ENCODE measurements at regions not wholly inside any gene's neighbourhood (a gene's known extent, or its start where the extent isn't known, plus 50 kb on each side); places are given as distances from the start of the nearest gene placed in this dataset.
"Not testable (repeated sequence)": the region's sequence is repeated elsewhere in the genome, so short reads cannot be mapped to it uniquely, and the experiment has no call there.

DNA sequence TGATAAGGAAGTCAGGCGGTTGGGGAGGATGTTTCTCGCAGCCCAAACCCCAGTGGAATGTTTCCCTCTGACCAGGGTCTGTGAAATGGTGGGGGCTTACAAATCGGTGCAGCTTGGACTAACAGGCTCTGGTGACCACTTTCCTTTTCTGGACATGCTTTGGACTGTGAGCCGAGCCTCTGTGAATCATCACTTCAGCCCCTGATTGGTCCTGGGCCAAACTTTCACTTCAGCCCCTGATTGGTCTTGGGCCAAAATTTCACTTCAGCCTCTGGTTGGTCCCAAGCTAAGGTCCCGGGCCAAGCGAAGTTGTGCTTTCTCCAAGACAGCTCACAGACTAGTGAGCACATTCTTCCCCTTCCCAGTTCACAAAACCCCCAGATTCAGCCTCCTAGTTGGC lies 223.7 kb upstream of the ANKRD20A1 start:
- DNase-seq (ENCODE audit: low read depth); FAIRE-seq; H3K4me3 ChIP-seq (ENCODE audit: low read depth, low read length); H3K27me3 ChIP-seq (ENCODE audit: control insufficient read depth, insufficient read depth, low read length); H3K36me3 ChIP-seq (ENCODE audit: control insufficient read depth, insufficient read depth, low read length): not testable (repeated sequence)

DNA sequence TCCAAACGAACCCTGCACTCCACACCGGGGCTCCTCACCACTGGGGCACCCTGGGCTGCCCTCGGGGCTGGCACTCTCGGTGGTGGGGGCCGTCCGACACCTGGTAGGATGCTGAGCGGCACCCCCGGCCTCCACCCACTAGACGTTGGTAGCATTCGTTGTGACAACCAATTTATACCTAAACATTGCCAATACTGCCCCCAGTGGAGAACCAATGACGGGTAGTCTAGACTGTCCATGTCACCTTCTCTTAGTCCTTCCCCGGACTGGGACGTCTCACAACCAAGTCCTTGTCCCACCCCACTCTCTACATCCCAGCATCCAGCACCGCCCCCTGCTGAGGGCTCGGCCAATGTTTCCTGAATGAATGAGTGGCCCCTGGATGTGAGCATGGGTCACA lies 246.8 kb upstream of the ANKRD20A1 start:
- not testable (repeated sequence) for DNase-seq (ENCODE audit: low read depth); H3K4me3 ChIP-seq (ENCODE audit: low read depth, low read length); H3K36me3 ChIP-seq (ENCODE audit: control insufficient read depth, insufficient read depth, low read length); H3K27me3 ChIP-seq (ENCODE audit: control insufficient read depth, insufficient read depth, low read length); FAIRE-seq

DNA sequence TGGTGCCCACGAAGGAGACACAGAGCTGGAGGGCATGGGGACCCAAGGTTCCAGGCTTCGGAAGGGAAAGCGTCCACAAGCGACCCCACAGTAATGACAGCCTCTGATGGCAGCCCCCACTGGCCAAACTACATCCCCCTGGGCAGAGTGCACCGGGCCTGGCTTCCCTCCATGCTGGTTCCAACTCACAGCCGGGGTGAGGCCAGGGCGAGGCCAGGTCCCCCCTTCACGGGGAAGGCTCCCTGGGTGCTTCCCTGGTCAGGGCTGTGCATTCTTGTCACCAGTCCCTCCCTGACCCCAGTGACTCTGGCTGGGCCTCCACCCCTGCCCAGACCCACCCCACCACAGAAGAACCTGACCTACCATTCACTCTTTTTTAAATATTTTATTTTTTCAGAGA lies 248.9 kb upstream of the ANKRD20A1 start:
- H3K4me3 ChIP-seq (ENCODE audit: low read depth, low read length); DNase-seq (ENCODE audit: low read depth); H3K36me3 ChIP-seq (ENCODE audit: control insufficient read depth, insufficient read depth, low read length); H3K27me3 ChIP-seq (ENCODE audit: control insufficient read depth, insufficient read depth, low read length); FAIRE-seq: not testable (repeated sequence)

DNA sequence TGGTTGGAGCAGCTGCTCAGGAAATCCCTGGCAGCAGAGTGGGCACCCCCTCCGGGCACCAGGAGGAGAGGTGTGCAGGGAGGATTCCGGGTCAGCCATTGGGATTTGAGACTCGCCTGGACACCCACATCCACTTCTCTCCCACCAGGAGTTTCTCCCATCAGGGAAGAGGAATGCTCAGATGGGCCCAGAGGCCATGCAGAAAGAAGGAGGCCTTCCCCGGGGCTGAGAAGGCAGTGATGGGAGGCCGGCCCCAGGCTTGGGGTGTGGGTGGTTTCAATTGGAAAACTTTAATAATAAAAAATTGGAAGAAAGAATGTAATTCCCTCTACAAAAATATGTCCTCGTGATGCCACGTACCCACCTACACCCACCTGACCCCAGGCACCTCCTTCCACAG lies 249.3 kb upstream of the ANKRD20A1 start:
- H3K27me3 ChIP-seq (ENCODE audit: control insufficient read depth, insufficient read depth, low read length); DNase-seq (ENCODE audit: low read depth); H3K4me3 ChIP-seq (ENCODE audit: low read depth, low read length); H3K36me3 ChIP-seq (ENCODE audit: control insufficient read depth, insufficient read depth, low read length); FAIRE-seq: not testable (repeated sequence)

DNA sequence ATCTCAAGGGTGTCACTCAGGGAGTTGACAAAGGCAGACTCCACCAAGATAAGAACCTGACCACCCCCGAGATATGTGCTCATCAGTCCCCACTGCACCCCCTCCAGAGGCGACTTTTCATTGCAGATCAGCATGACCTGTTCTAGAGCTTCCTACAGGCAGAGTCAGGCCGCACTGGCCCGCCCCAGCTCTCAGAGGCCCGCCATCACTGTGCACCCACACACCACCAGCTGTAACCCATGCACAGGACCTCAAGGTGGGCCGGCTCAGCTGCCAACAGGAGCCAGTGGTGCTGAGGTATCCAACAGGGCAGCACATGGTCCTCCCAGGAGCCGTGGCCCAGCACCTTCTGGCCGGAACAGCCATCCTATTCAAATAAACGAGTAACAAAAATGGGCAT lies 253.6 kb upstream of the ANKRD20A1 start:
- not testable (repeated sequence) for H3K36me3 ChIP-seq (ENCODE audit: control insufficient read depth, insufficient read depth, low read length); H3K4me3 ChIP-seq (ENCODE audit: low read depth, low read length); FAIRE-seq; H3K27me3 ChIP-seq (ENCODE audit: control insufficient read depth, insufficient read depth, low read length); DNase-seq (ENCODE audit: low read depth)

DNA sequence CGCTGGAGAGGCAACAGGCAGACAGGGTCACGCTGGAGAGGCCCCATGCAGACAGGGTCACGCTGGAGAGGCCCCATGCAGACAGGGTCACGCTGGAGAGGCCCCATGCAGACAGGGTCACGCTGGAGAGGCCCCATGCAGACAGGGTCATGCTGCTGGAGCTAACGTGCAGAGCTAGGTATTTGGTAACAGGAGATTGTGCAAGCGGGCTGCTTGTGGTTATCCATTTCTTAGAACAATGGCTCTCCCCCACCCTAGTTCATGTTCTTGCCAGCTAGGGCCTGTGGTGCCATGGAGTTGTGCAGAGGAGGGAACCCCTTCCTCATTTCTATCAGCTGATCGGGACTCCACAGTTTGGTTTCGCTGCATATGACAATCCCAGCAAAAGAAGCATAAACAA lies 255.1 kb upstream of the ANKRD20A1 start:
- not testable (repeated sequence) for FAIRE-seq; DNase-seq (ENCODE audit: low read depth); H3K36me3 ChIP-seq (ENCODE audit: control insufficient read depth, insufficient read depth, low read length); H3K4me3 ChIP-seq (ENCODE audit: low read depth, low read length); H3K27me3 ChIP-seq (ENCODE audit: control insufficient read depth, insufficient read depth, low read length)

DNA sequence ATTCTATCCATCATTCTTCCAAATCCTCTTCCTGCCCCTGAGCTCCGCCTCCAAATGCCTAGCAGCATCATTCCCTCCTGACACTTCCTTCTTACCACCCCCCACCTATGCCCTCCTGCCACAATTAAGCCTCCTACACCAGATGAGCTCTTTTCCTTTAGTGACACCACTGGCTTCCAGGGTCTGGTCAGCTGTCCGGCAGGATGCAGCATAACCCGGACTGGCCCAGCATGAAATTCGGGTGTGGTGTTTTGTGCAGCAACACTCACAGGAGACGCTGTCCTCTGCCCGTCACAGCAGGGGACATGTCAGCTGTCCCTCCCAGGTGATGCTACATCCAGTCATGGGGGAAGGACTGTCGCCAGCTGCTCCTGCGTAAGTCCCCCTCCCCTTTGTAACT lies 266.3 kb upstream of the ANKRD20A1 start:
- FAIRE-seq: not testable (repeated sequence)

DNA sequence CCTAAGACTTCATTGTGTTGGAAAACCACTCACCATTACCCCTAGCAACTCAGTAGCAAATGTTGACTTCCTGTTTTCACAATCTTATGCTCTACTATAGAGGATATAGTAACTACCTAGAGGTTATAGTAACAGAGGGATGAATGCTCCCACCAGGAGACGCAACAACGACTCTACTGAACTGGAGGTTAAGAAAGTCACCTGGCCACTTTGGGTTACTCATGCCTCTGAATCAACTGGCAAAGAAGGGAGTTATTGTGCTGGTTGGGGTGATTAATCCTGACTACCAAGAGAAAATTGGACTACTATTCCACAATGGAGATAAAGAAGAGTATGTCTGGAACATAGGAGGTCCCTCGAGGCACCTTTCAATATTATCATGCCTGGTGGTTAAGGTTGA lies 302.9 kb upstream of the ANKRD20A1 start:
- FAIRE-seq; H3K36me3 ChIP-seq (ENCODE audit: control insufficient read depth, insufficient read depth, low read length); DNase-seq (ENCODE audit: low read depth); H3K27me3 ChIP-seq (ENCODE audit: control insufficient read depth, insufficient read depth, low read length); H3K4me3 ChIP-seq (ENCODE audit: low read depth, low read length): not testable (repeated sequence)

More for the DNA sequence above, 266.3 kb upstream of the ANKRD20A1 start:
- not testable (repeated sequence) for H3K4me3 ChIP-seq (ENCODE audit: low read depth, low read length); H3K36me3 ChIP-seq (ENCODE audit: control insufficient read depth, insufficient read depth, low read length); DNase-seq (ENCODE audit: low read depth); H3K27me3 ChIP-seq (ENCODE audit: control insufficient read depth, insufficient read depth, low read length)

DNA sequence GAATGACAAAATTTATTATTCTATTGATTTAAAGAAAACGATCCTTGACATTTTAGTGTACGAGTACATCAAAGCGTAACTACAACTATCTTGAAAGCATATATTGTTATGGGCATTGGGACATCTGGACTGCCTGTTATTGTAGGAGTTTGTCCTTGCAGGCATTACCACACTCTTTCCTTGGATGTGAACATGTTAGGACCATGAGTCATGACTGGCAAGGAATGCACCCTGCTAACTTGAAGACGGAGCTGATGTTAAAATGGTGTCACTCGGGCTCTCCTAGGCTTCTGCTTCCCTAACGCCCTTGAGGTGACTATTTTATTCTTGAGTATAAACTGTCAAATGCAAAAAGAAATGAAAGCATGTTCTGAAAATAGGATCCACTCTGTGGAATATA lies 308.7 kb upstream of the ANKRD20A1 start:
- not testable (repeated sequence) for H3K36me3 ChIP-seq (ENCODE audit: control insufficient read depth, insufficient read depth, low read length); FAIRE-seq; H3K27me3 ChIP-seq (ENCODE audit: control insufficient read depth, insufficient read depth, low read length); H3K4me3 ChIP-seq (ENCODE audit: low read depth, low read length); DNase-seq (ENCODE audit: low read depth)

DNA sequence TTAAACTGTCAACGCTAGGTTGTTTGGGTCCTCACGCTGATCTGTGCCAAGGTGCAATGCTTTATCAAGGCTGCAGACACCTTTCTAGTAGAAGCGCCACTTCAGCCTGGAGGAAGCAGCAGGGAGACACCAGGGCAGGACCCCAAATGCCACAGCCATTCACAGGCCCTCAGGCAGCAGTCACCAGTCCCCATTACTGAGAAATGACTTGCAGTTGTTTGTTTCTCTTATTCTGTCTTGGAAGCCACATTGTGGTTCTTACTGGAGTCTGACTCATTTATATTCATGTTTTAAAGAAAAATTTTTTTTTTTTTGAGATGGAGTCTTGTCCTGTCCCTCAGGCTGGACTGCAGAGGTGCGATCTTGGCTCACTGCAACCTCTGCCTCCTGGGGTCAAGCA lies 328.9 kb upstream of the ANKRD20A1 start:
- H3K27me3 ChIP-seq (ENCODE audit: control insufficient read depth, insufficient read depth, low read length); DNase-seq (ENCODE audit: low read depth); H3K4me3 ChIP-seq (ENCODE audit: low read depth, low read length); FAIRE-seq; H3K36me3 ChIP-seq (ENCODE audit: control insufficient read depth, insufficient read depth, low read length): not testable (repeated sequence)

DNA sequence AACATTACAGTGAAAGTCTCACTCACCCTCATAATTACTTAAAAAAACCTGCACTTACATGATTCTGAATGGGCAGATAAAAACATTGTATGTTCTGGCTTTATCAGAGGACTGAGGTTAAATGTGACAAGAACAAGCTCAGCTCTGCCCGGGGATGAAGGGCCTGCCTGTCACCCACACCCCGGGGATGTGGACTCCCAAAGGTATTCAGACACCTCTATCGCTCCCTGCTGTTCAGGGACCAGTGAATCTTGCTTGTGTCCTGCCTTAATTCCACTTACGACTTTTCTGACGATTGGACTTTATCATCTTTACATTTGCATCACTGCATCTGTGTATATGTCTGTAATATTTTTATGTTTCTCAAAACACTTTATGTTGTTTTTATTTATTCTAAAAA lies 341.8 kb upstream of the ANKRD20A1 start:
- DNase-seq (ENCODE audit: low read depth); H3K4me3 ChIP-seq (ENCODE audit: low read depth, low read length); H3K27me3 ChIP-seq (ENCODE audit: control insufficient read depth, insufficient read depth, low read length); H3K36me3 ChIP-seq (ENCODE audit: control insufficient read depth, insufficient read depth, low read length); FAIRE-seq: not testable (repeated sequence)

DNA sequence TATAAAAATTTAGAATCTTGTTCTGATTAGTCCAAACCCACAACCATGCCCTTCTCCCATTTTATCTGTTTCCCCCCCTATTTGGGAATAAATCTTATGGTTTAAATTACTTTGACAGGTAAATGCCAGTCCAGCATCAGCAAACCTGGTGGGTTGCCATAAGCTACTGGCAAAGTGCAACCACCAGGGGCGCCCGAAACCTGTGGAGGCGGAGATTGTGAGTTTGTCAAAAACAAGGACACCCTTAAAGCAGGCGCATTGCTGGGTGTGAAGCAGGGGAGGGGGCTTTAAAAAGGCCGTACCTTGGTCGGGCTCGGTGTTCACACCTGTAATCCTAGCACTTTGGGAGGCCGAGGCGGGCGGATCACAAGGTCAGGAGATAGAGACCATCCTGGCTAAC lies 344.1 kb upstream of the ANKRD20A1 start:
- not testable (repeated sequence) for H3K4me3 ChIP-seq (ENCODE audit: low read depth, low read length); DNase-seq (ENCODE audit: low read depth); H3K36me3 ChIP-seq (ENCODE audit: control insufficient read depth, insufficient read depth, low read length); H3K27me3 ChIP-seq (ENCODE audit: control insufficient read depth, insufficient read depth, low read length); FAIRE-seq

DNA sequence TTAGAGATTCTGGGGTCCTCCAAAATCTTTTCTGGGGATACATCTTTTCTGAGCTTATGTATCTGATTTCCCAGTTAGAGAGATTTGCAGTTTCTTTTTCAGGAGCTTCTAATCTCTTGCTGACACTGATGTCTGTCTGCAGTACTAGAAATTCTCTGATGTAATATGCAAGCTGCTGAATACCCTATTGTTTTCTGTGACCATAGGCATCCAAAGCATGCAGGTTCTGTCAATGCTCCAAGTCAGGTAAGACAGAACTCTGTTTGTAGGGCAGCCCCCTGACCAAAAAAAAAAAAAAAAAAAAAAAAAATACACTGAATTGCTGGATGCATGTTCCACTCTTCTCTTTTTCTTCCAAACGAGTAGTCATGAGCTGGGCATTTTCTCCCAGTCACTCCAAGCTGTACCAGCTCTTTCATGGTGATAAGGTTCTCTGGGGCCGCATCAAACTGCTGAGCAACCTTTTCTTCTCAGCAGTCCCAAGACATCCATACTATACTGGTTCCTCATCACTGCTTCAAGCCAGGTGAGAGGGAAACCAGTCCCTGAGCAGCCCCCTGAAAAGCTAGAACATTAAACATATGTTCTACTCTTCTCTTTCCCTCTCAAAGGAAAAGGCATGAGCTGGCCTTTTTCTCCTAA lies 354.9 kb upstream of the ANKRD20A1 start:
- not testable (repeated sequence) for H3K36me3 ChIP-seq (ENCODE audit: control insufficient read depth, insufficient read depth, low read length); FAIRE-seq; H3K27me3 ChIP-seq (ENCODE audit: control insufficient read depth, insufficient read depth, low read length); H3K4me3 ChIP-seq (ENCODE audit: low read depth, low read length); DNase-seq (ENCODE audit: low read depth)

DNA sequence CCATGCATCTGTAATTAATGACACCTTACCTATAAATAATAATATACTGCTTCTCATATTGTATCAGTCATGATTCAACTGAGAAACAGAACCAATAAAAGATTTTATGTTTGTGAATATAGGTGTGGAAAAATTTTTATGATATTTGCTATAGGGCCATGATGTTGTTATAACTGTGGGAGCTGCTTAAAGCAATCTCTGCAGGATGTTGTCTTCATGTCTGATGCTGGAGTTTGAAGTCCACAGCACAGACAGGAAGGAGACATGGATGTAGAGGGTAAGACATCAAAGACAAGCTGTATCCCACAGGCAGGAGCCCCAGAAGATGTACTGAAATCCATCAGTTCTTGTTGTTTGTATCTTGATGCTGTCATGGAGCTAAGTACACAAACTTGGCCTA lies 366.7 kb upstream of the ANKRD20A1 start:
- DNase-seq (ENCODE audit: low read depth); H3K4me3 ChIP-seq (ENCODE audit: low read depth, low read length); FAIRE-seq; H3K36me3 ChIP-seq (ENCODE audit: control insufficient read depth, insufficient read depth, low read length); H3K27me3 ChIP-seq (ENCODE audit: control insufficient read depth, insufficient read depth, low read length): not testable (repeated sequence)

DNA sequence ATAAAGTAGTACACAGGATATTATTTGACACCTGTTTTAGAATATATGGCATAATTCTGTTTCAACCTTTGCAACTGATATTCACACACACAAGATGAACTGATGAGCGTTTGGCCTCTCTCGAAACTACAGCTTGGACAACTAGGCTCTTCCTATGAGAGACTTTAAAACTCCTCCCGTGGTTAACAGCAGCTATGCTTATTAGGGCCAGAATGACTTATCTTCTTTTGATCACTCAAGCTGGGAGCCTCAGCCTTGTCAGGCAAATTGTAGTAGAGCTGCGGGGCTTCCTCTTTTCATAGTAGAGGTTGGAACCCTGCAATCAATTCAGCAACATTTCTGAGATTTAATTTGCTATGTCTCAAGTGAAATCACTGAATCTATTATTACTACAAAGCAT lies 381.3 kb upstream of the ANKRD20A1 start:
- H3K27me3 ChIP-seq (ENCODE audit: control insufficient read depth, insufficient read depth, low read length); H3K4me3 ChIP-seq (ENCODE audit: low read depth, low read length); DNase-seq (ENCODE audit: low read depth); FAIRE-seq; H3K36me3 ChIP-seq (ENCODE audit: control insufficient read depth, insufficient read depth, low read length): not testable (repeated sequence)

All from bronchial epithelial cell (primary cell).